Brain microvascular endothelial cell (primary cell): ENCODE measurements at regions not wholly inside any gene's neighbourhood (a gene's known extent, or its start where the extent isn't known, plus 50 kb on each side); places are given as distances from the start of the nearest gene placed in this dataset.

ENCODE experiments used
- DNase-seq: peaks from one replicate; pipeline ENCODE4 v3.0.0-alpha.2; 2020
- H3K27ac ChIP-seq: fragments of 250-450 bp; sonication (Bioruptor Pico); 2 replicates; pipeline ENCODE4 v1.5.1; 2020; ENCODE audit warnings: mild to moderate bottlenecking, moderate library complexity
- H3K27me3 ChIP-seq: fragments of 250-450 bp; sonication (Bioruptor Pico); replicated peaks from 2 replicates; pipeline ENCODE4 v1.5.1; 2020; ENCODE audit warnings: mild to moderate bottlenecking
- H3K36me3 ChIP-seq: fragments of 250-450 bp; sonication (Bioruptor Pico); replicated peaks from 2 replicates; pipeline ENCODE4 v1.5.1; 2020; ENCODE audit warnings: mild to moderate bottlenecking
- H3K4me3 ChIP-seq: 2 replicates; pipeline ENCODE4 v1.5.1; 2011; ENCODE audit warnings: low read depth, mild to moderate bottlenecking, control low read depth, low read length, moderate library complexity
- in situ Hi-C: cut with HindIII; loops from 2 replicates; pipeline ENCODE4 v1.10.0; 2017; ENCODE audit warnings: low sequenced_read_pairs, low pct_ligation_motif_present
- TF ChIP-seq, protein P1 (sequence below): IDR thresholded peaks from 2 replicates; pipeline ENCODE4 v1.5.1; 2011; ENCODE audit warnings: low read depth, mild to moderate bottlenecking, moderate library complexity, low read length, control low read depth, inconsistent platforms; ENCODE audit errors: missing control alignments

DNA sequence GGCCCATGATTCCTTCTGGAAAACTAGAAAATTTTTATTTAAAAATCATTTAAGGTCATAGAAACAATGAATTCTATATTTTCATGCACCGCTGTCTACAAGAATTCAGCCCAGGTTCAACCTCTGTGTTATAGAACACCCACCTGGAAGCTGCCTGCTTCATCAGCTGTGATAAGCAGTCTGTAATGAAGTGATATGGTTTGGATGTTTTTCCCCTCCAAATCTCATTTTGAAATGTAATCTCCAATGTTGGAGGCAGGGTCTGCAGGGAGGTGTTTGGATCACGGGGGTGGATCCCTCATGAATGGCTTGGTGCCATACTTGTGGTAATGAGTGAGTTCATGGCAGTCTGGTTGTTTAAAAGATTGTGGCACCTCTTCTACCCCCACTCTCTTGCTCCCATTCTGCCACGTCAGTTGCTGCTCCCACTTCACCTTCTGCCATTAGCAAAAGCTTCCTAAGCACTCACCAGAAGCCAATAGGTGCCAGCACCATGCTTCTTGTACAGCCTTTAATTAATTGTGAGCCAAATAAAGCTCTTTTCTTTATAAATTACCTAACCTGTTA, 55.6 kb downstream of the MRPL32 start:
- in situ Hi-C loops: no loop called here
- Histone ChIP-seq H3K27ac (no peak overlapping the region), H3K36me3 (no peaks in the 10 kb centered on the region), H3K27me3 (no peaks in the 10 kb centered on the region), H3K4me3 (no peak overlapping the region)
- TF ChIP-seq, protein P1, sequence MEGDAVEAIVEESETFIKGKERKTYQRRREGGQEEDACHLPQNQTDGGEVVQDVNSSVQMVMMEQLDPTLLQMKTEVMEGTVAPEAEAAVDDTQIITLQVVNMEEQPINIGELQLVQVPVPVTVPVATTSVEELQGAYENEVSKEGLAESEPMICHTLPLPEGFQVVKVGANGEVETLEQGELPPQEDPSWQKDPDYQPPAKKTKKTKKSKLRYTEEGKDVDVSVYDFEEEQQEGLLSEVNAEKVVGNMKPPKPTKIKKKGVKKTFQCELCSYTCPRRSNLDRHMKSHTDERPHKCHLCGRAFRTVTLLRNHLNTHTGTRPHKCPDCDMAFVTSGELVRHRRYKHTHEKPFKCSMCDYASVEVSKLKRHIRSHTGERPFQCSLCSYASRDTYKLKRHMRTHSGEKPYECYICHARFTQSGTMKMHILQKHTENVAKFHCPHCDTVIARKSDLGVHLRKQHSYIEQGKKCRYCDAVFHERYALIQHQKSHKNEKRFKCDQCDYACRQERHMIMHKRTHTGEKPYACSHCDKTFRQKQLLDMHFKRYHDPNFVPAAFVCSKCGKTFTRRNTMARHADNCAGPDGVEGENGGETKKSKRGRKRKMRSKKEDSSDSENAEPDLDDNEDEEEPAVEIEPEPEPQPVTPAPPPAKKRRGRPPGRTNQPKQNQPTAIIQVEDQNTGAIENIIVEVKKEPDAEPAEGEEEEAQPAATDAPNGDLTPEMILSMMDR: no peak
- DNase-seq: no peak

DNA sequence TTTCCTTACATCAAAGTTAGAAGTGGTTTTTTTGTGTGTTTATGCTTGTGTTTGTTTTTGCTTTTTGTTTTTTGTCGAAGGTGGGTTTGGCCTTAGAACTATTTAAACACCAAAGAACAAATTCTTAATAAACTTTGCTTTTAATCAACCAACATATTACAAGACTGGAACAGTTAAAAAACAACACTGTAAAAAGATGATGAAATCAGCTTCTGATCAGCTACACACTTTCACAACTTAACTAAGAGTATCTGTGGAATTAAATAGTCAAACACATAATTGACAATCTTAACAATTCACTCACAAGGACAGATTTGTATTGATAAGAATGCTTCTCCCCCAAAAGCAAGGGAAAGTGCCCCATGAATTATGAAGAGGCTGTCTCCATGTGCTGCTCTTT, 58.8 kb downstream of the MRPL32 start:
- no peak overlapping the region for H3K4me3 ChIP-seq
- no peak overlapping the region for H3K27ac ChIP-seq
- TF ChIP-seq, protein P1: no peak
- DNase-seq: no peak
- H3K36me3 ChIP-seq: no peaks in the 10 kb centered on the region
- in situ Hi-C loops: no loop called here
- no peaks in the 10 kb centered on the region for H3K27me3 ChIP-seq

DNA sequence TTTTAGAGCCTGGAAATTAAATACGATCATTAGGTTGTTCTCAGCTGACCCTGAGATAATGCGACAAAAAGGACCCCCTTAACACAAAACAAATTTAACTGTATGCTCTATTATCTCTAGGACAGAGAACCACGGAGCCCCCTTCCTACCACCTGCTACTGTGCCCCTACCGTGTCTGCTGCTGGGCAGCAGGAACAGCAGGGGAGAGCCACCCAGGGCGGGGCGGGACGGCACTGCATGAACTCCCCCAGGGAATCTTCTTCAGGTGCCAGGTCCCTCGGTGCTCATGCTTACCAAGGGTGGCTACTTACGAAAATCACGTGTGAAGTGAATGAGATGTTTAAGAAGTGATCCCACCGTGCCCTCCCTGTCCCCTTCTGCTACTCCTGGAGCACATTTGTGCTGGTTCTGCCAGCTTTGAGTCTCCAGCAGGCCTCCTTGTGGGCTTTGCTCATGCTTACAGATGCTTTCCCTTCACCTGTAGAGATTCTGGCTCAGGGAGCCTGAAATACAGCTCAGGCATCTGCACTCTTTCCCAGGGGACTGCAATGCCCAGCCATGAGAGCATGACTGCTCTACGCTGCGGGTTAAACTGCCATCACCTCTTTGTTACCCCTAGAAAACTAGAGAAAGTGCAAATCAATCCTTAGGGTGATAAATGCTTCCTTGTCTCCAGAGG, 59.9 kb downstream of the MRPL32 start:
- in situ Hi-C loops: no loop called here
- DNase-seq: no peak
- Histone ChIP-seq H3K27ac (no peak overlapping the region), H3K27me3 (no peaks in the 10 kb centered on the region), H3K36me3 (no peaks in the 10 kb centered on the region), H3K4me3 (no peak overlapping the region)
- TF ChIP-seq, protein P1: no peak

DNA sequence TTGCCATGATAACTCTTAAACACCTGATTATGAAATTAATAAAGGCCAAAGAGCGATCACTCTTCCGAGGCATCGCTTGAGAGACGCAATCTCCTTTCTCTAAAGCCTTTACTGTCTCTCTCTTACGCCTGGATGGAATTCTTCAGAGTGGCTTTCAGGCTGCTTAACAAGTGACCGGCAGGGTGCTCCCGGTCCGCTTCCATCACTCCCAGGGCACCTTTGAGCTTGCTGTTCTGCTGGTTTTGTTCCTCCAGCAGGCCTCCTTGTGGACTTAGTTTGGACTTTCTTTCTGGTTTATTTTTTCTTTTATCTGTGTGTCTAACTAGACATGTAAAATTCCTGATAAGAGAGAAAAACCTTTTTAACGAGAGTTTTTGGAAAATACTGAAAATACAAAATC, 60.9 kb downstream of the MRPL32 start:
- no peak overlapping the region for H3K4me3 ChIP-seq
- TF ChIP-seq, protein P1: peak; percentile 42
- DNase-seq: no peak
- H3K27ac ChIP-seq: no peak overlapping the region
- H3K36me3 ChIP-seq: no peaks in the 10 kb centered on the region
- in situ Hi-C loops: no loop called here
- no peaks in the 10 kb centered on the region for H3K27me3 ChIP-seq

DNA sequence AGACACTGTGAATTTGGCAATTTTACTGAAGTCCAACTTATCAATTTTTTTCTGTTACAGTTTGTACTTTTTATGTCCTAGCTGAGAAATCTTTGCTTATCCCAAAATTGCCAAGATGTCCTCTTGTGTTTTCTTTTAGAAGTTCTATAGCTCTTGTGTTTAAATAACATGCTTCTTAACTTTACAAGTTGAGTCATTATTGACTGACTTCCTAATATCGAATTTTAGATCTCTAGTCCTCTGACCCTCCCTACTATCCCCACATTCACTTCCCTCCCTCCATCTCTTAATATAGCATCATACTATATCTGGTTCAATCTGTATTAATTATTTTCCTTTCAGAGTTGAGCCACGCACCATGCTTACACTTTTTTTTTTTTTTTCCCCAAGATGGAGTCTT, 61.9 kb downstream of the MRPL32 start:
- Histone ChIP-seq H3K4me3 (no peak overlapping the region), H3K36me3 (no peaks in the 10 kb centered on the region), H3K27me3 (no peaks in the 10 kb centered on the region), H3K27ac (no peak overlapping the region)
- TF ChIP-seq, protein P1: no peak
- DNase-seq: no peak
- in situ Hi-C loops: no loop called here

DNA sequence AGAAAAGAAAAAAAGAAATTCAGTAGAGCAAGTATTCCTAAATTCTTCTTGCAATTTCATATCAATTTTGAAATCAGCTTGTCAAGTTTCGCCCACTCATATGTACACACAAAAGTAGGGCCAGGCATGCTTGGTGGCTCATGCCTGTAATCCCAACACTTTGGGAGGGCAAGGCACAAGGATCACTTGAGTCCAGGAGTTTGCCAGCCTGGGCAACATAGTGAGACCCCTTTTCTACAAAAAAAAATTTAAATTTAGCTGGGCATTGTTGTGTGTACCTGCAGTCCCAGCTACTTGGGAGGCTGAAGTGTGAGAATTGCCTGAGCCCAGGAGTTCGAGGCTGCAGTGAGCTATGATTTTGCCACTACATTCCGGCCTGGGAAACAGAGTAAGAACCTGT, 65.4 kb downstream of the MRPL32 start:
- Histone ChIP-seq H3K36me3 (no peaks in the 10 kb centered on the region), H3K27me3 (no peaks in the 10 kb centered on the region), H3K4me3 (no peak overlapping the region), H3K27ac (no peak overlapping the region)
- TF ChIP-seq, protein P1: no peak
- no peak for DNase-seq
- in situ Hi-C loops: no loop called here
